Activated CD8-positive, alpha-beta memory T cell treated with anti-CD3 and anti-CD28 coated beads, Interleukin-2, amount 50 U/mL, for 24 hours (primary cell): ENCODE measurements at regions not wholly inside any gene's neighbourhood (a gene's known extent, or its start where the extent isn't known, plus 50 kb on each side); places are given as distances from the start of the nearest gene placed in this dataset.

Source experiments
- DNase-seq: peaks from one replicate; pipeline ENCODE4 v3.0.0-alpha.2; 2020; ENCODE audit errors: extremely low read depth

DNA sequence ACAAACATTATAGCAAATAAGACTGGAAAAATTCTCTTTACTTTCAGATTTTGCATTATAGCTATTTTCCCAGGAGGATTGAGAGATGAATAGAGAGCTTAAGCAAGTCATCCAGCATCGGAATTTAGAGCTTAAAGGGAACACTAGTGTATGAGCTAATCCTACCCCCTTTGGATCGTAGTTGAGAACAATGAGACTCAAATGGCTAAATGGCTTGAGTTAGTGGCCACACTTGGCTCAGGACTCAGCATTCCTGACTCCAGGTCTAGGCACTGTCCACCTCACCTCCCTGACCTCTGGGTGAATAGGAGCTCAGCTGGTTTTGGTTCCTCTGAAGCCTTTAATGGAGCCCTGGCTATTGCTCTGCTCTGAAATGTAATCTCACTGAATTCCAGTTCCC is 97.5 kb upstream of the CXCR4 start:
- no peak for DNase-seq

DNA sequence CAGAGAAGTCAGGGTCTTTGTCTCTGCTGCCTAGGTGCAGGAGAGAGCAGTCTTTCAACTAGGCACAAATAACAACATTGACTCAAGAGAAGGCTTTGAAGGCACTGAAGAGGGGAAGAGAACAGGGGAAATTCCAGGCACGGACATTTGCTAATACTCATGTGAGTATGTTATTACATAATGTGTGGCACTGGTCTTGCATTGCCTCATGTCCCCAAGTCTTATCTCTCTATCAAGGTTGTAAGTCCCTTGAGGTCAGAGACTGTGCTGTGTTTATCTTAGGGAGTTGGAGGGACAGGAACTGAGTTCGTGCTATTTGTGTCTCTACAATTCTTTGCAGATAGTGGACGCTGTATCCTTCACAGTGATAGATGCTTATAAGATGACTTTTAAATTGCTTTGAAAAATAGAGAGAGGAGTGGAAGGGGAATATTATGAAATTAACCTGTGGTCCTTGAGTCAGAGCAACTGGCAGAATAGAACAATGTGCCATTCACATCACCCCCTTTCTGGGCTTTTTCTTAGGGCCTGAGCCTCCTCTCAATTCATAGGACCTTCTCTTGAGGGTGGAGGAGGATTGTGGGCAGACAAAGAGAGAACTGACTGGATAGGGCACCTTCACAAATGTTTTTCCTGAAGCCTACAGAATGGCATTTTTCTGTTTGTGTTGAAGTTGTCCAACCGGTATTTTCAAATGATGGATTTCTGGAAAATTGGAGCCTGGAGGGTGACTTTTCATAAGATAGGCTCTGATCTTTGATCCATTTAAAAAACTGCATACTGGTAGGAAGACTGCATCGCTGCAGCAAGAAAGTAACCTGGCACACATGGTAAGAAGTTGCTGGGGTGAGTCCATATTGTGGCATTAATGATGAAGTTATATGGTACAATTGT is 96.6 kb upstream of the CXCR4 start:
- no peak for DNase-seq

DNA sequence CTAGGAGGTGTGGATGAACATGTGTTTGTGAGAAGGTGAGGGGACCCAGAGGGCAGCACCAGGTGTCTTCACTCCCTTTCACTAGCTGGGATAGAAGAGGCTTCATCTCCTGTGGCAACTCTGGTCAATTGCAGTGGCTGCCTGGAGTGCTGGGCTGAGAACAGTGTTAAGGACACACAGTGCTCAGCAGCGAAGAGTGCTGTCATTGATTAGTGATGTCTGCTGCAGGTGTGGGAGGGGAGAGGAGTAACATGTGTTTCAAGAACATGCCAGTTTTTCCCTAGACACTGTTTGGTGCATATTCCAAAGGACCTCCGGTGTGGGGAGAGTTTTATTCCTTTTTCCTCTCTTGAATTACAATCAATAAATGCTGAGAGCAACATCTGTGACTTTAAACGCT is 95.9 kb upstream of the CXCR4 start:
- no peak for DNase-seq

DNA sequence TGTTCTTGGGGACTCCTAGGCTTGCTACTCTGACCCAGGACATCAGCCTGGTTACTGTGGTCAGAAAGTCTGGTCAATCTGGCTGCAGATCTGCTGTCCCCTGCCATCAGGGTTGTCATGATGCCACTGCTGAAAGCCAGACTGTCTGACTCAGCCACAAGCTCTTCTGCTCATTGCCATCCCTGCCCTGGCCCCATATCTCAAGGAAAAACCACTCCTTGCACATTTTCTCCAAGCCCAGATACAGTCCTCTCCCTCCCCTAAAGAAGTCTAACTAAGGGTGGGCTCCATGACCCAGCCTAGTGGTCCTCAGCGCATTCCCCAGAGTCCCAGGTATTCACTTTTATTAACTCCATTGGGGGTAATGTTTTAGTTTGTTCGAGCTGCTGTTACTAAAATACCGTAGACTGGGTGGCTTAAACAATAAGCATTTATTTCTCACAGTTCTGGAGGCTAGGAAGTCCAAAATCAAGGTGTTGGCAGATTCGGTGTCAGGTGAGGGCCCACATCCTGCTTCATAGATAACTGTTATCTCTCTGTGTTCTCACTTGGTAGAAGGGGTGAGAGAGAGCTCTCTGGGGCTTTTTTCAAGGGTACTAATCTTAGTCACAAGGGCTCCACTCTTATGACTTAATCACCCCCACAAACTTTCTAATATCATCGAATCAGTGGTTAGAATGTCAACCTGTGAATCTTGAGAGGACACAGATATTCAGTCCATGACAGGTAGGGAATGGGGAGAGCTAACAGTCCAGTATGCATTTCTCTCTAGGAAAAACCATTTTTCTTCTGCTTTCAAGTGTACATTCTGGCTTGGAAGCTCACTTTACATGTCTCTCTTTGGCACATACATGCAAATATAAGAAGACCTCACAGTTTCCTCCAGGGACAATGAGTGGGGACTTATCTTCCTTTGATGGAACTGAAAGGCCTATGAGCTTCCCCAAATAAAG is 94.8 kb upstream of the CXCR4 start:
- no peak for DNase-seq

DNA sequence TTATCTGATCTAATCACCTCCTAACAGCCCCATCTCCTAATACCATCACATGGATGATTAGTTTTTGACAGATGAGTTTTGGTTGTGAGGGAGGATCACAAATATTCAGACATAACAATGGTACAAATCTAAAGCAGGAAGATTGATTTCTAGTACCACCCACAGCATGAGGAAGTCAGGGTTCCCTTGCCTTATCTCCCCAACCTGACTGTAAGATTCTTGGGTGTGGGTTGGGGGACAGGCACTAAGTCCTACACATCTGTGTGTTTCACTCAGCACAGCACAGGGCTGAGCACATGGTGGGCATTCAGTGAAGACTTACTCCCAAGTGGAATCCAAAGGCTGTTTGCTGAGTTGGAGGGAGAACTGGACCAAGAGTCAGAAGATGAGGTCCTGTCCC is 93.8 kb upstream of the CXCR4 start:
- DNase-seq, result no peak

DNA sequence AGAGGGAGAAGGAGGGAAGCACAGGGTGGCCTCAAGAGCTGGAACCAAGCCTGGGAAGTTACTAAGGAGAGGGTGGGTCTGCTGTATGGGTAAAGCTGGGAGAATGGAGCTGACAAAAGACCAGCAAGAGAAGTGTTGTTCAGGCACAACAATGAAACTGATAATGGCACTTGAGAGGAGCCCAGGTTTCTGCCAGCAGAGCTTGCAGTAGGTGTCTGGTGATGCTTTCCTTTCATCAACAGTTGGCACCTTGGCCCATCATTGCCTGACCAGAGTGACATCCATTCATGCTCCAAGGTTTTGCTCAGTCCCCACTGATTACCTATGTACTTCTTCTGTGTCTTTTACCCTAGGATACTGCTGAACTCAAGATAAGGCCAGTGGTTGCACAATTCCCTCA is 92.9 kb upstream of the CXCR4 start:
- DNase-seq, result no peak

DNA sequence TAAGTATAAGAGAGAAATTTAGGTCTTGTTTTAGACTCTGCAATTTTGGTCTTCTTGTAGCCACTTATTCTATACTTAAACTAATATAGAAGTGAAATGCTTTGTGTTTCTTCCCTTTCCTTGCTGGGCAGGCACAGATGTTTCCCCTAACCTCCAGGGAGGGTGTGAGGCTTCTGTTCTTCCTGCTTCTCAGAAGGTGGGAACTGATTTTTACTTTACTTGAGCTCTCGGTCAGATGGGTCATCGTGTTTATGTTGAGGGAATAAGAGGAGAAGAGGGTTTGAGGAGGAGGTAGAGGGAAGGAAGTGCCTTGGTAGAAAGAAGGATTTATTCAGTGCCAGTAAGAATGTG is 92.5 kb upstream of the CXCR4 start:
- DNase-seq, result no peak

DNA sequence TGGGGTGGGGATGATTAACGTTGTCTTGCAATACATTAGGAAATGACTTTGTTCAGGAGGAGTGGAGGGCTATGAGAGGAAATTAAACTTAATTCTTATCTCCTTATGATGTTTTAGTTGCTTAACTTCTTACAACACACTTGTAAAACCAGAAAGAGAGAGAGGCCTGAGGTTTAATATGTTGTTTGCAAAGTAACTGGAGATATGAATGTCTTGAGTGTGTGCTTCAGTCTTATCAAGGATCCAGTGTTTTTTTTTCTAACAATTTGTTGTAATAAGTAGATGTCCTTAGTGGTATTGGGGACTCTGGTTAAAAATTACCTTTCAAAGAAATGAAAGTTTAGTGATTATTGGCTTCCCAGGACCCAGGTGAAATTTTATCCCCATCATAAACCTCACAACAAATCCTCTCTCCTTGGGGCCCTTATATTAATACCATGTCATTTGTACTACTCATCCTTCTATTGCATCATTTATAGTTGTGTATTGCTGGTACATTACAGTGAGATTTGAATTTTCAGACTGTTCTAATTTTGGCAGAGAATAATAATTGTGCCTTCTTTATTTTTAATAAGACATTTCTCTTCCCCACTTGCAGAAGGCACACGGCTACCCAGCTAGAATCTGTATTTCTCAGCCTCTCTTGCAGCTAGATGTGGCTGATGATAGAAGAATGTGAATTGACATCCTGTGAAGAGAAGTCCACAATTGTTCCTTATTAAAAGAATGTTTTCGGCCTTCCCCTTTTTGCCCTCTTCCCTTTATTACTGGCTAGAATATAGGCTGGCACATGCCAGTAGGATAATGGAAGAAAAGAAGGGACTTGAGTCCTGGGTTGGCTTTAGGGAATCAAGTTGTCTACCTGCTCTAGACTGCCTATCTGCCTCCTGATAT is 91.9 kb upstream of the CXCR4 start:
- no peak for DNase-seq

DNA sequence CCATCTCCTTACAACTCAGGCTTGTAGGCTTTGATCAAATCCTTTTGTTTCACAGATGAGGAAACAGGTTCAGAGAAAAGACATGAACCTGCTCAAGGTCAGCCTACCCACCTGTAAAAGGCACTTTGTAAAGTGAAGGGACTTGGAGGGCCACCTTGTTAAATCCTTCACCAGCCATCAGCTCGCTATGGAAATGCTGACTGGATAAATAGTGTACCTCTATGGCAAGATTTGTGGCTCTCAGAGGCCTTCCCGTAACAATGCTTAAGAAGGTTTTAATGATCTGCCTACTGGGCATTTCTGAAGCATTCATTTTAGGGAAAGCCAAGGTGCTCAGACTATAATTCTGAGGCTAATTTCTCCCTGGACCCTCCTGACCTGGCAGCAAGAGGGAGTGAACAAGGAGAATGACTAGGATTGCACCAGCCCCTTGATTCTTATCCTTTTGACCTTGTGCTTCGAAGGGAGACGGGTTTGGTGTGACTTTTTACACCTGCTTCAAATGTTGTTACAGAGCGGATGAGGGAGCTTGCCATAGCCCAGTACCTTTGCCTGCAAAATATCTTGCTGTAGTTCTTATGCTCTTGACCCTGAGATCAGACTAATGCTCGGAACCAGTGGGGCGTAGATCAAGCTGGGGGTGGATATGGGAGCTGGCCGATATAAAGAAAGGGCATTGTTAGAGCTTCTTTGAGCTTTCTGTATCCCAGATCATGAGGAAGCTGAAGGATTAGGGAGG is 90.9 kb upstream of the CXCR4 start:
- DNase-seq, result no peak

DNA sequence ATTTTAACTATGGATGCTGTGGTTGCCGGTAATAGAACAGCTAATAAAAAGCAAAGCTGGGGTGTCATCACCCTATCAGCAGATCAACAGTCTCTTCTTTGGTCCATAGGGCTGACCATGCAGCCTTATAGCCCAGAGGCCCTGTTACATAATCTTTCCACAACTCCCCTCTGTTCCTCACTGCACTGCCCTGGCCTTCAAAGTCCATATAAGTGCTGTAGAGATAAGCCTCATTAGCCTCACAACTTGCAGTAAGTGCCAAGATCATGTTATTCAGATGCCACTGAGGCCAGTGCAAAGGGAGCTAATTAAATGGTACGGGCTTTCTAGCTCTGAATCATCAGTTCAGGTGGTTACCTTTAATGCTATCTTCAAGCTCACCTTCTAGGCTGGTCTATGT is 89.7 kb upstream of the CXCR4 start:
- DNase-seq, result no peak

DNA sequence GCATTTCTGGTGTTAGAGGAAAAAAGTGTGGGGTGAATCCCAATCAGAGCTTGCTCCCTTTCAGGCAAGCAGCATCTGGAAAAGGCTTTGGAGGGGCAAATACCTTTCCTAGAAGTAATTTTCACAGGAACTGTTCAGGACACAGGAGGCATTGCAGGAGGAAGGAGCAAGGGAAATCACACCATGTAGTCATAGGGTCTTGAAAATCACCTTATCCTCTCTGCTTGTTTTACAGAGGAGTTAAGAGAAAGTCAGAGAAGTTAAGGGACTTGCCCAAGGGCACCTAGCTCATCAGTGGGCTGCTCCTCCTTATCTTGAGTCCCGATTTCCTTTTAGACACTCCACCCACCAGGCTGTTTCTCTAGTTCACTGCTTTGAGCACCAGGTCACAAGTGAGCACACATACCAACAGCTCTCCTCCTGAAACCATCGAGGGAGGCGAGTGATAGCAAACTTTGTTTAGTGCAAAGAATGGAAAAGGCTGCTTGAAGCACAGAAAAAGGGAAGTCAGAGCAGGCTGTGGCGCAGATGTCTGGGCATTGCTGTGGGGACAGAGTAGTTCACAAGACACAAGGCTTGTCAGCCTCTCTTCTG is 89.2 kb upstream of the CXCR4 start:
- DNase-seq, result no peak

DNA sequence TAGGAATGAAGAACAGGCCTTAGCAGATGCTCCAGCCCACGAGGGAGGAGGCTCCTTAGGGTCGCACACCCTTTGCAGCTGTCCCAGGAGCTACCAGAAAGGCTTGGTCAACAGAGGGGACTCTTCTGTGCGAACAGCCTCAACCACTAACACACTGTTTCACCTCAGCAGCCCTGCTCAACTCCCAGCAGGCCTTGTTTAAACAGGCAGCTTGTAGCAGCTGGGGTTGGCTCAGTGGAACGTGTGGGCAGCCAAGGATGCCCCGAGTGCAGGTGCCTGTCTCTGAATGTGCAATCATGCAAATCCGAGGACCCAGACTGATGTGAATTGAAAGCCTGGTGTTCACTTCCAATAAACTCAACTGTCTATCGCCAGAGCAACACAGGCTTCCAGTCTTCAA is 88.7 kb upstream of the CXCR4 start:
- no peak for DNase-seq

DNA sequence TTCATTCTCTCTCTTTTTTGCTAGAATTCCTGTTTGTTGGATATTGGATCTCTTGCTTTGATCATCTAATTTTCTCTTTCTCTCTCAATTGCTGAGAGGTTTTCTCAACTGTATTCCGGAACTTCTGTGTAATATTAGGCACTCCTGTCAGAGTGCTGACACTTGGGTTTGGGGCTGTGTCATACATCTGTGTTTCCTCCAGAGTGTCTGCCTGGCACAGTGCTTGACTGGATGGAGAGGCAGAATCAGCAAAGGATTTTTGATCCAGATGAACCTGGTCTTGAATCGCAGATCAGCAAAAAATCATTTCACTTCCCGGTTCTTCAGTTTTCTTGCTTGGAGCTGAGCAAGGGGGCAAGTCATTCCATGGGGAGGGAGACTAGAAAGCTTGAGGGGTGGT is 87.7 kb upstream of the CXCR4 start:
- no peak for DNase-seq

DNA sequence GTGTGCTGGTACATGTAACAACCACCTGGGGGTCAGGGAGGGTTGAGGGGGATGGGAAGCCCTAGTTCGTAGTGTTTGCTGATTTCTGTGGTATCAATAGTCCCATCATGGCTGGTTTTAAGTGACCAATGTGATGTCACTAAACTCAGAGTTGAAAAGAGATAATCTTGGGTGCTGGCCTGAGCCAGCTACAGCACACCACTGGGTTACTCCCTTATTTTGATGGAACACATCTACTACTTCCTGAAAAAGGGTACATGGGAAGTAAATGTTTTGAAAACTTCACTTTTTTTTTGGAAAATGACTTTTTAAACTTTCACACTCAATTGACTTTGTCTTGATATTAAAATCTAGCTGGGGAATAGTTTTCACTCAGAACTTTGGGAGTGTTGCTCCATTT is 87.0 kb upstream of the CXCR4 start:
- no peak for DNase-seq

DNA sequence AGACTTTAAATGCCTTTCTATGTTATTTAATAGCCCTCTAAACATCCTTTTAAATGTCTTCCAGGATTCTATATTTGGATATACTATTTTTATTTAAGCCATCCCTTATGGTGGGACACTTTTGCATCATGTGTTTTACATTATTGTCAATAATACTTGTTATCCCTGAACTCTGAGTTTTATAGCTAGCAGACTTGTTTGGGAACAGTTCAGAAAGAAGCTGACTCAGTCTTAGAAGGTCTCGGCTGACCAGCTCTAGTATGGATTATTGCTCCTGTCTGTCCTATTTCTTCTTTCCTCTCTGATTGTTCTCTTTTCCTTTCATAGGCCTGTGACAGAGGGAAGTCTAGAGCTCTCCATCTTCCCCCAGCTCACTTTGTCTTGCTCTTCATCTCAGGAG is 77.3 kb upstream of the CXCR4 start:
- DNase-seq, result no peak

DNA sequence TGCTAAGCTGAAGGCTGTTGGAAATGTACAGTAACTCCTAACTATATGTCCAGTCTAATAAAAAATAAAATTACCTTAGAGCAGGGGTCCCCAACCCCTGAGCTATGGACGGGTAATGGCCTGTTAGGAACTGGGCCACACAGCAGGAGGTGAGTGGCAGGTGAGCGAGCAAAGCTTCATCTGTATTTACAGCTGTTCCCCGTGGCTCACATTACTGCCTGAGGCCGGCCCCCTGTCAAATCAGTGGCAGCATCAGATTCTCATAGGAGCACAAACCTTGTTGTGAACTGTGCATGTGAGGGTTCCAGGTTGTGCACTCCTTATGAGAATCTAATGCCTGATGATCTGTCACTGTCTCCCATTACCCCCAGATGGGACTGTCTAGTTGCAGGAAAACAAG is 73.1 kb upstream of the CXCR4 start:
- DNase-seq, result no peak

DNA sequence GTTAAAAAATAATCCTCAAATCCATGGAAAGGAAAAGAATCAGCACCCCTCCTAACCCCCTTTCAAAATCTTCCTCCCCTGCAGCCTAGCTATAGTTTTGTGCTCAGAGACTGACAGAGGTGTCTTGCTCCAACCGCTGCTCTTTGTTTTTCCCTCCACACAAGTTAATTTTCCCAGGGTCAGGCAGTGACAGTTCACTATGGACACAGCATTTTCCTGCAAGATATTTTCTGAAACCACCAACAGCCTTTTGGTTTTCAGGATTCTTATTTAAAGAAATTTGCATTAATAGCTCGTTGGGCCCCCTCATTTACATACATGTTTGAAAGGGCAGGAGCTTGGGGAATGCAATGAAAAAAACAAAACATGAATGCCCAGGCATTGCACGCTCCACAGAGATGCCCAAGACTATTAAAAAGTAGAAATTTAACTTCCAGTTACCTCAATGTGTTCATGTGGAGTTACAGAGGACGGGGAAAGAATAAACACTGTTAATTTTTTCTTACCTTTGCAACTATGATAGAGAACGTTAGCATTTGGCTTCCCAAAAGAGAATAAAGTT is 71.4 kb upstream of the CXCR4 start:
- DNase-seq, result no peak

DNA sequence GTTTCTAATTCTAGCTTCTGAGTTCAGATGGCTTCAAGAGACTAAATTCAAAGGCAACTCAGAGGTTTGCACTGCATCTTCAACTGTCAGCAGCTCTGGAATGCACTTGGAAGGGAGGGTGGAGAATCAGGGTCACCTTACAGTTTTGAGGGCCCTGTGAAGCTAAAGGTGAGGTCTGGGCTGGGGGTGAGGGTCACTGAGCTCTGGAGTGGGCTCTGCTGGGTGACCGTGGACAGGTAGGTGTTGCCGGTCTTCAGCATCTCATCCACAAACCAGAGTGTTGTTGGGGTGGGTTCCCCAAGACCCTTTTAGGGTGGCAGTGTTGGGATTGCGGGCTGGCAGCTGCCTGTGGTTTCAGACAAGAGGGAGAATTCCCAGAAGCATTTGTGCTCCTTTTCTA is 70.1 kb upstream of the CXCR4 start:
- no peak for DNase-seq

DNA sequence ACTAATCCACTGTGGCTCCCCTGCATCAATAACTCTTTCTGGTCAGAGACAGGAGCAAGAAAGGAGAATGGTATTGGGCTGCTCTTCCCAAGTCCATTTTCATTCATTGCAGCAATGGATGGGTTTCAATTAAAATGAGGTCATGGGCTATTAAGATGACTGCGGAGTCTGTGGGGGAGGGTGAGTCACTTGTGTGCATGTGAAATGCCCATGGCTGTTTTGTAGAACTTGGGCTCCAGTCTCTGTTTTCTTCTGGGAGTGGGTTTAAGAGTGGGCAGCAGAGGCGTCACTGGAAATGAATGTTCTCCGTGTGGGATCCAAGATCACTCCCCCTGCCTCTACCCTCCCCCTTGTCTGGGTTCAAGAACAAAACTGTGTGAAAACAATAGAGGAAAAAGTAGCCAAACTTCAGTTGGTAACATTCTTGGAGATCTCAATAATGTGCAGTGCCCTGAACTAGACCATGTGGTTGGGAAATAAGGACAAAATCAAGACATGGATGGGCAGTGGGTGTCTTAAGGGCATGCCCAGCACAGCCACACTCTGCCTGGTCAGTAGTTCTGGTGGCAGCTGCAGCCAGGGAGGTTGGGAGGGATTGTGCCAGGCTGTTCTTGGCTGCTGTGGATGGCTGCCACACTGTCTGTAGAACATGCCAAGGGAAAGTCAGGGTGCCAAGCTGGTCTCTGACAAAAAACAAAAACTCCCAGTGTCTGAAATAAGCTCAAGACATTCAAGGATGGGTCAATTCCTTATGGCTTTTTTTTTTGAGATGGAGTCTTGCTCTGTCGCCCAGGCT is 68.2 kb upstream of the CXCR4 start:
- DNase-seq, result no peak

DNA sequence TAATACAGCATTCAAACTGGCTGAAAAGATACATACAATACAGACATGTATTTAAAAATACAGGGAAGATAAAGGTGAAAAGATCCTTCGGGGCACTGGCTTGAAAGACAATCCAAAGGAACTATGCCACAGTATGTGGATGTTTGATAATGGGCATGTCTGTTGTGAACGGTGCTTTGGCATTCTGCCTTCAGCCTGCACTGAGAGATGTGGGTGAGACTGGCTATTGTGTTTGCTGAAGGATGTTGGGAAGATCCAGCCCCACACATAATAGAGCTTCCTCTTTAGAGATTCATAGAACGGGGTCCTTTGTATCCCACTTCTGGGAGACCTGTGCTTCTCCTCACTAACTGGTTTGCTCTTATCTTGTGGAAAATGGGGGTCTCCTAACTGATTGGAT is 65.1 kb upstream of the CXCR4 start:
- no peak for DNase-seq
